SKM-1 treated with dmso at 0.1 percent for 144 hours (cell line): ENCODE measurements at regions not wholly inside any gene's neighbourhood (a gene's known extent, or its start where the extent isn't known, plus 50 kb on each side); places are given as distances from the start of the nearest gene placed in this dataset.

Source experiments
- DNase-seq: peaks from one replicate; lab custom pipeline; 2025; ENCODE audit not compliant: unreplicated experiment; lab: John Stamatoyannopoulos, UW

GRCh38 chr16:79408355-79408754 is 192.2 kb downstream of the MAF start:
- DNase-seq: no peak

- DNase-seq: no peak
Measured at GRCh38 chr16:79407461-79408135, 192.9 kb downstream of the MAF start.

GRCh38 chr16:79407005-79407404 is 193.5 kb downstream of the MAF start:
- DNase-seq: no peak

GRCh38 chr16:79404571-79404970 is 196.0 kb downstream of the MAF start:
- DNase-seq: no peak

- DNase-seq: no peak
Measured at GRCh38 chr16:79403534-79403933, 197.0 kb downstream of the MAF start.

- no peak for DNase-seq
Measured at GRCh38 chr16:79402920-79403319, 197.6 kb downstream of the MAF start.

GRCh38 chr16:79402356-79402755 is 198.2 kb downstream of the MAF start:
- DNase-seq: no peak

GRCh38 chr16:79401782-79402181 is 198.8 kb downstream of the MAF start:
- DNase-seq: no peak

GRCh38 chr16:79401157-79401556 is 199.4 kb downstream of the MAF start:
- DNase-seq: no peak

GRCh38 chr16:79400462-79401149 is 199.9 kb downstream of the MAF start:
- DNase-seq: no peak

- no peak for DNase-seq
Measured at GRCh38 chr16:79395591-79395990, 204.9 kb downstream of the MAF start.

- DNase-seq: no peak
Measured at GRCh38 chr16:79394206-79394605, 206.3 kb downstream of the MAF start.

GRCh38 chr16:79393564-79393963 is 207.0 kb downstream of the MAF start:
- DNase-seq: no peak

- no peak for DNase-seq
Measured at GRCh38 chr16:79393127-79393526, 207.4 kb downstream of the MAF start.

- DNase-seq: no peak
Measured at GRCh38 chr16:79392081-79392480, 208.5 kb downstream of the MAF start.

- DNase-seq: no peak
Measured at GRCh38 chr16:79391395-79391794, 209.1 kb downstream of the MAF start.

GRCh38 chr16:79390481-79391051 is 210.0 kb downstream of the MAF start:
- no peak for DNase-seq

GRCh38 chr16:79388396-79388795 is 212.1 kb downstream of the MAF start:
- DNase-seq: no peak

- no peak for DNase-seq
Measured at GRCh38 chr16:79386299-79386698, 214.2 kb downstream of the MAF start.

- DNase-seq: no peak
Measured at GRCh38 chr16:79381603-79382042, 218.9 kb downstream of the MAF start.

GRCh38 chr16:79380995-79381602 is 219.4 kb downstream of the MAF start:
- no peak for DNase-seq

GRCh38 chr16:79379095-79379494 is 221.4 kb downstream of the MAF start:
- no peak for DNase-seq
